Activated CD4-positive, alpha-beta T cell treated with anti-CD3 and anti-CD28 coated beads, Interleukin-2, amount 10 ng/mL, durations not matched to agents 7 days and 5 days (primary cell): ENCODE measurements at regions not wholly inside any gene's neighbourhood (a gene's known extent, or its start where the extent isn't known, plus 50 kb on each side); places are given as distances from the start of the nearest gene placed in this dataset.
"Not testable (repeated sequence)": the region's sequence is repeated elsewhere in the genome, so short reads cannot be mapped to it uniquely, and the experiment has no call there.

Experiments used
- CTCF ChIA-PET: fragments of 350-600 bp; sonication (Branson Sonifier 250); formaldehyde crosslinking; loops from one replicate; lab custom pipeline; 2021; ENCODE audit warnings: antibody characterized with exemption; lab: Charles Lee
- POLR2A ChIA-PET: fragments of 350-600 bp; sonication (Branson Sonifier 250); formaldehyde crosslinking; loops from one replicate; lab custom pipeline; 2021; ENCODE audit warnings: antibody characterized with exemption; lab: Charles Lee
- DNase-seq: peaks from one replicate; pipeline ENCODE4 v3.0.0-alpha.2; 2020
- H3K27ac Mint-ChIP-seq: one replicate; pipeline ENCODE4 v1.8.0; 2021; ENCODE audit warnings: mild to moderate bottlenecking, moderate library complexity, mixed read lengths
- H3K27me3 Mint-ChIP-seq: one replicate; pipeline ENCODE4 v1.8.0; 2021; ENCODE audit warnings: mixed read lengths
- H3K36me3 Mint-ChIP-seq: one replicate; pipeline ENCODE4 v1.8.0; 2021; ENCODE audit warnings: low read depth, mixed read lengths
- H3K4me1 Mint-ChIP-seq: one replicate; pipeline ENCODE4 v1.8.0; 2021; ENCODE audit warnings: mixed read lengths
- H3K4me3 Mint-ChIP-seq: one replicate; pipeline ENCODE4 v1.8.0; 2021; ENCODE audit warnings: mild to moderate bottlenecking, moderate library complexity, mixed read lengths
- H3K9me3 Mint-ChIP-seq: one replicate; pipeline ENCODE4 v1.8.0; 2021; ENCODE audit warnings: mixed read lengths

DNA sequence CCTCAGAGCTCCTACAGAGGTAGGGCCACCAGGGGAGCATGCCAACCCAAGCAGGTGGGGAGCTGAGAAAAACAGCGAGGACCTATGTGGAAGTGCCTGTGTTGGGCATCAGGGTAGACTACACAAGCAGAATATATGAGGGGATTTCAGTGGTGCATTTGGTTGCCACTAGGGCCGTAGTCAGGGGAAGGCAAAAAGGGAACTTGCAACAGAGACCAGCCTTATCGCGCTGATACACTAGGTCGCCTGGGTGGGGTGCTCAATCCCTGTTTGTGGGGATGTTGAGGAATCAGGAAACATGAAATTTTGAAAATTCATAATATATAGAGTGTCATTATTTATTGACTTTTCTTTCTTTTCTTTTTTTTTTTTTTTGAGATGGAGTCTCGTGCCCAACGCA is 370.9 kb upstream of the PRR16 start:
- no peak overlapping the region for H3K4me3 Mint-ChIP-seq
- no peaks in the 10 kb centered on the region for H3K9me3 Mint-ChIP-seq
- no peaks in the 10 kb centered on the region for H3K36me3 Mint-ChIP-seq
- H3K27me3 Mint-ChIP-seq: no peaks in the 10 kb centered on the region
- peaks cover 3% of the 10 kb centered on the region for H3K4me1 Mint-ChIP-seq
- DNase-seq: no peak
- ChIA-PET CTCF (no interaction called here), POLR2A (no interaction called here)
- no peak overlapping the region for H3K27ac Mint-ChIP-seq

DNA sequence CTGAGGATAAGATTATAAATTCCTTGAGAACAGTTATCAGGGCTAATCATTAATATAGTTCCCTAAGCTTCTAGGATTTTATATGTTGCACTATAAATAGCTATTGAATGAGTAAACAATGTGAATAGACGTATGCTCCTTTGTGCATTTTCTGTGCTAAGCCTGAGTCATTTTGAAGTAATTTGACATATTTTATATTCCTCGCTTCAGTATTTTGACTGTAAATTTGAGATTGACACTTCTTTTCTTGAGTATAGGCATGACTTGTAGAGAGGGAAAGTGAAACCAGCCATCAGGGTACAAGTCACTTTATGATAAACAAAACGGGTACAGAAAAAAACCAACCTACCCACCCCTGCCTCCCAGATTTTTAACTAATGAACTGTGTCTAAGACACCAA is 367.7 kb upstream of the PRR16 start:
- Mint-ChIP-seq H3K27me3 (no peaks in the 10 kb centered on the region), H3K9me3 (no peaks in the 10 kb centered on the region), H3K4me3 (no peak overlapping the region), H3K27ac (no peak overlapping the region), H3K4me1 (no peaks in the 10 kb centered on the region), H3K36me3 (no peaks in the 10 kb centered on the region)
- ChIA-PET CTCF (interaction anchor here (0.6 kb wide), 1 partner anchor 353 kb away, joined by 3 read pairs; no protein-coding TSS in a partner anchor), POLR2A (no interaction called here)
- DNase-seq: no peak

DNA sequence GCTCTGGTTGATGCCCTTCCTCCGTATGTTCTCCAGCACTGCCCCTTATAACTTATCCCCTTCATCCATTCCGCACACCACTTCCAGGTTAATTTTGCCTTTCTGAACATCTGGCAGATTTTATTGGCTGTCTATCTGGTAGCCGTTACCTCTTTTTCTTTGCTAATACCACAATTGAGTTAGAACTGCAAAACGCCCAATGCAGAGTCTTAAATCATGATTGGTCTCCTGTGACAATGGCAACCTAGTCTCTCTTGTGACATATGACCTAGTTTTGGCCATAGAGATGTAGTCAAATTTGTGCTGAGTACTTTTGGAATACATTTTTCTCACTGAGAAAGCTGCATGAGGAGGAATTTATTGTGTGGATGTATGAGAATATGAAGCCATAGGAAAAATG is 365.7 kb upstream of the PRR16 start:
- no peak for DNase-seq
- Mint-ChIP-seq H3K27ac (no peak overlapping the region), H3K4me3 (no peak overlapping the region), H3K4me1 (no peaks in the 10 kb centered on the region), H3K9me3 (no peaks in the 10 kb centered on the region), H3K36me3 (no peaks in the 10 kb centered on the region), H3K27me3 (no peaks in the 10 kb centered on the region)
- POLR2A ChIA-PET: no interaction called here
- CTCF ChIA-PET: no interaction called here

DNA sequence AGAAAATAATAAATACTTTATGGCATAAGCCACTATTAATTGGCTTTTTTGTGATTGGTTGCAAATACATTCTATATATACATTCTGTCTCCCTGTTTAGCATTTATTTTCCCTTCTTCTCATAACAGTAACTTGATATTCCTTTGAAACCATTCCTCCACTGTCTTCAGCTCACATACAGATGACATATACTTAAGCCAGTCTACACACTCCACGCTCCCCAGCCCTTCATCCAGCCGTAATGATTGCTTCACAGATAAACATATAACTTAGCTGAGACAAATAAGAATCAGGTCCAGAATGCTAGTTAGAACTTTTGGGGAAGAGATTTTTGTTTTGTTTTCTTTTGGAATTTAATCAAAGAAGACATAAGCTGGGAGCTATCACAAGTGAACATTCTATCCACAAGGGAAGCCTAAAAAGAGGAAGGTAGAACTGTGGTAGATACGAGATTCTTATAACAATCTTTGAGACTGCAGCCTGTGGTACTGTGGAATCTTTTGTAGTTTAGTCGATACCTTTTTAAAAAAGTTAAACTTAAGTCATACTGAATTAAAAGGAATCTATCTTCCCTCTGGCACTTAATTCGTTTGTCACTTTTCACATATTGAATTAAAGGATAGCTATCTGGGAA is 365.1 kb upstream of the PRR16 start:
- H3K4me3 Mint-ChIP-seq: no peak overlapping the region
- H3K9me3 Mint-ChIP-seq: no peaks in the 10 kb centered on the region
- no peaks in the 10 kb centered on the region for H3K36me3 Mint-ChIP-seq
- H3K4me1 Mint-ChIP-seq: no peaks in the 10 kb centered on the region
- no peaks in the 10 kb centered on the region for H3K27me3 Mint-ChIP-seq
- ChIA-PET POLR2A (no interaction called here), CTCF (no interaction called here)
- DNase-seq: no peak
- H3K27ac Mint-ChIP-seq: no peak overlapping the region

DNA sequence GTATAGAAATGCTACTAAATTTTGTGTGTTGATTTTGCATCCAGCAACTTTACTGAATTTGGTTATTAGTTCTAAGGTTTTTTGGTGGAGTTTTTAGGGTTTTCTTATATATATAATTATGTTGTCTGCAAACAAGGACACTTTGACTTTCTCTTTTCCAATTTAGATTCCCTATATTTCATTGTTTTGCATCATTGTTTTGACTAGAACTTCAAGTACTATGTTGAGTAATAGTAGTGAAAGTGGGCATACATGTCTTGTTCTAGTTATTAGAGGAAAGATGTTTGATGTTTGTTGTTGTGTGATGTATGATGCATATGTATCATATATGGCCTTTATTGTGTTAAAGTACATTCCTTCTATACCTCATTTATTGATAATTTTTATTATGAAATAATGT is 362.3 kb upstream of the PRR16 start:
- no peak overlapping the region for H3K4me3 Mint-ChIP-seq
- H3K36me3 Mint-ChIP-seq: no peaks in the 10 kb centered on the region
- H3K9me3 Mint-ChIP-seq: no peaks in the 10 kb centered on the region
- CTCF ChIA-PET: no interaction called here
- no peaks in the 10 kb centered on the region for H3K4me1 Mint-ChIP-seq
- POLR2A ChIA-PET: no interaction called here
- no peaks in the 10 kb centered on the region for H3K27me3 Mint-ChIP-seq
- no peak overlapping the region for H3K27ac Mint-ChIP-seq
- DNase-seq: no peak

DNA sequence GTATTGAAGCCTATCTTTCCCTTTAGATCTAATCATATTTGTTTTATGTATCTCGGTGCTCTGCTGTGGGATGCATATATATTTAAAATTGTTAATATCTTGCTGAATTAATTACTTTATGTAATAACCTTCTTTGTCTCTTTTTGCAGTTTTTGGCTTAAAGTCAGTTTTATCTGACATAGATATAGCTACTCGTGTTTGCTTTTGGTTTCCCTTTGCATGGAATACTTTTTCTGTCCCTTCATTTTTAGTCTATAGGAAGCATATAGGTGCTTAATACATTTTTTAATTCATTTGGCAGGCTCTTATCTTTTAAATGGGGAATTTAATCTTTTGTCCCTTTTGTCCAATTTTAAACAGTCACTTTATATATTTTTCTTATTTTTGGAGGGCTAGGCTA is 360.6 kb upstream of the PRR16 start:
- ChIA-PET POLR2A (no interaction called here), CTCF (no interaction called here)
- Mint-ChIP-seq H3K4me1 (no peaks in the 10 kb centered on the region), H3K27ac (no peak overlapping the region), H3K4me3 (no peak overlapping the region), H3K9me3 (no peaks in the 10 kb centered on the region), H3K36me3 (no peaks in the 10 kb centered on the region), H3K27me3 (no peaks in the 10 kb centered on the region)
- DNase-seq: no peak

DNA sequence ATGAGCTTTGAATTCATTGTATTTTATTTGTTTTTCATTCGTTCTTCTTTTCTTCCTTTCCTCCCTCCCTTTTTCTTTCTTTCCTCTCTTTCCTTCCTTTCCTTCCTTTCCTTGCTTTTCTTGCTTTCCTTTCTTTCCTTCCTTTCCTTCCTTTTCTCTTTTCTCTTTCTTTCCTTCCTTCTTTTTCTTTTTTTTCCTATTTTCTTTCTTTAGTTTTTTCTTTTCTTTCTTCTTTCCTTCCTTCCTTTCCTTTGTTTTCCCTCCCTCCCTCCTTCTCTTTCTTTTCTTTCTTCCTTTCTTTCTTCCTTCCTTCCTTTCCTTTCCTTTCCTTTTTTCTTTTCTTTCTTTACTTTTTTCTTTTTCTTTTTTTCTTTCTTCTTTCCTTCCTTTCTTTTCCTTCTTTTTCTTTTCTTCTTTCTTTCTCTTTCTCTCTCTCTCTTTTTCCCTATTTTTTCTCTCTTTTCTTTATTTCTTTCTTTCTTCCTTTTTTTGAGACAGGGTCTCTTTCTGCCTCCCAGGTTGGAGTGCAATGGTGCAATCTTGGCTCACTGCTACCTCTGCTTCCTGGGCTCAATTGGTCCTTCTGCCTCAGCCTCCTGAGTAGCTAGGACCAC is 357.1 kb upstream of the PRR16 start:
- H3K4me3 Mint-ChIP-seq: no peak overlapping the region

DNA sequence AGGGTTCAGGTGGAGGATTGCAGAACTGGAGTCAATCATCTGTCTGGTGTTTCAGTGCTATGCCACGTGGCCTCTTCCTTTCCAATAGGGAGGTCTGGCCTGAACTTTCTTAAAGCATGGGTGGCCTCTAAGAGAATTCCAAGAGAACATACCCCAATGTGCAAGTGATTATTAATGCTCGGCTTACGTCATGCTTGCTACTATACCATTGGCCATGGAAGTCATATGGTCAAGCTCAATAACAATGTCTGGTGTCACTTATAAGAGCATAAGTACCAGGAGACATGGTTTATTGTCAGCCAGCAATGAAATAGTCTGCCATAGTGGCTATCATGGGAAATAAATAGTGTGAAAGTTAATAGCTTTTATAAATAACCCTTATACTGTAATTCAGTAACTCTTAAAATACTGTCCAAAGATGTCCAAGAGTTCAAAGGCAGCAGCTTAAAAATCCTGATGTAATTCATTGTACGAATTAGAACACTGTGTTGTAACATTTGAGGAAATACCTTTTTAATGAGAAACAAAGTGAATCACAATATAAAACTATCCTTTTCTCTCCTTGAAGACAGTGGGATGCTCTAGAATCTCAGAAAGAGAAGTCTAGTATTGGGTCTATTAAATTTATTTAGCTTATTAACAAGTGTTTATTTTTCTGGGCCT is 355.4 kb upstream of the PRR16 start:
- Mint-ChIP-seq H3K4me3 (no peak overlapping the region), H3K27me3 (no peaks in the 10 kb centered on the region), H3K4me1 (no peaks in the 10 kb centered on the region), H3K36me3 (no peaks in the 10 kb centered on the region), H3K9me3 (no peaks in the 10 kb centered on the region), H3K27ac (no peak overlapping the region)
- CTCF ChIA-PET: no interaction called here
- POLR2A ChIA-PET: no interaction called here
- DNase-seq: no peak

More for the DNA sequence above, 357.1 kb upstream of the PRR16 start:
- POLR2A ChIA-PET: no interaction called here
- Mint-ChIP-seq H3K36me3 (no peaks in the 10 kb centered on the region), H3K4me1 (no peaks in the 10 kb centered on the region), H3K9me3 (no peaks in the 10 kb centered on the region), H3K27ac (no peak overlapping the region), H3K27me3 (no peaks in the 10 kb centered on the region)
- CTCF ChIA-PET: no interaction called here
- no peak for DNase-seq

DNA sequence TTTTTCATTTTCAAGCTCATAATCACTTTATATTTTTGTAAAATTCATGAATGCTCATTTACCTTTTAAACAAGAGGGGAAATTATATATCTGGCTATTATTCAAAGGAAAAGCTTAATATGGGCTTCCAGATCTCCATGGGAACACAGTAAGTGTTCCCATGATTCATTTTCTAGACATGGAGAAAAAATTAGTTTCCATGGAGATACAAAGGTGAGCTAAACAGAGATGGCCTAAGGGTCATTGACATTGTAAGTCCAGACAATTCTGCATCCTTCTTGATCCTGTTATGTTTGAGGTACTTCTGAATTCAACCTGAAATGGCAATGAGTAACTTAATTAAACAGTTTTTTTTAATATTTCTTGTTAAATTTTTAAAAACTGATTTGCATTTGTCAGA is 341.4 kb upstream of the PRR16 start:
- CTCF ChIA-PET: interaction anchor here (1.0 kb wide), 1 partner anchor 13 kb away, joined by 3 read pairs; no protein-coding TSS in a partner anchor
- no peak for DNase-seq
- no peak overlapping the region for H3K4me3 Mint-ChIP-seq
- no peaks in the 10 kb centered on the region for H3K36me3 Mint-ChIP-seq
- H3K4me1 Mint-ChIP-seq: no peaks in the 10 kb centered on the region
- POLR2A ChIA-PET: no interaction called here
- no peaks in the 10 kb centered on the region for H3K27me3 Mint-ChIP-seq
- no peaks in the 10 kb centered on the region for H3K9me3 Mint-ChIP-seq
- no peak overlapping the region for H3K27ac Mint-ChIP-seq

DNA sequence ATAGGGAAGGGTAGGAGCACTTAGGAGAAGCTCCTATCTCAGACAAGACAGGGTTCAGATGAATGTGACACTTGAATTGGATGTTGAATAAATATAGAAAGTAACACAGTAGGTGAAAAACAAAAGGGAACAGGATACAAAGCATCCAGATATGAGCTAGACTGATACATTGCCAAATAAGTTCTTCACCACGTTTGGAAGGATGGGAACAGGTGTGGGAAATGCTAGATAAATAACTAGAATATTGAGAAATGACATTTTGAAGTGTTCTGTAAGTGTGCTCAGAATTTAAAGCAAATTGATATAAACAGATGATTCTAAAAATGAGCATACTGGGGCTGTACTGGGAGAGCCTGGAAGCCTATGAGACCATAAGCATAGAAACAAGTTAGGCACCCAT is 340.1 kb upstream of the PRR16 start:
- no peak overlapping the region for H3K4me3 Mint-ChIP-seq
- no peak for DNase-seq
- no peaks in the 10 kb centered on the region for H3K9me3 Mint-ChIP-seq
- H3K4me1 Mint-ChIP-seq: no peaks in the 10 kb centered on the region
- H3K27me3 Mint-ChIP-seq: no peaks in the 10 kb centered on the region
- CTCF ChIA-PET: interaction anchor here (0.6 kb wide), 1 partner anchor 79 kb away, joined by 3 read pairs; no protein-coding TSS in a partner anchor
- H3K36me3 Mint-ChIP-seq: no peaks in the 10 kb centered on the region
- POLR2A ChIA-PET: no interaction called here
- H3K27ac Mint-ChIP-seq: no peak overlapping the region

DNA sequence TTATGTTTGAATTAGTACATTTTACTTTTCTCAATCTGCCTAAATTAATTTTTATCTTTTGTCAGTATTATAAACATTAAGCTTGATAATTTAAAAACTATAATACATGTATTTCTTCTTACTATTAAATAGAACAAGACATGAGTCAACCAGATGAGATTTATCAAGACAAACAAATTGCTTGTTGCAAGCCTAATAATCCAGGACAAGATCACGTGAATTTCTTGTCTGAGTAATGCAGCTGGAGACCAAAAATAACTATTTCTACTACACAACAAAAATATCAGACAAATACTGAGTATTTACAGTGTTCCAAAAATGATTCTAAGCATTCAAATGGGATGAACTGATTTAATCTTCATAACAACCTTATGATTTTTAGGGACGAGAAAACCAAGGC is 339.1 kb upstream of the PRR16 start:
- CTCF ChIA-PET: no interaction called here
- Mint-ChIP-seq H3K27me3 (no peaks in the 10 kb centered on the region), H3K4me3 (no peak overlapping the region), H3K4me1 (no peaks in the 10 kb centered on the region), H3K36me3 (no peaks in the 10 kb centered on the region), H3K9me3 (no peaks in the 10 kb centered on the region), H3K27ac (no peak overlapping the region)
- DNase-seq: no peak
- POLR2A ChIA-PET: no interaction called here

DNA sequence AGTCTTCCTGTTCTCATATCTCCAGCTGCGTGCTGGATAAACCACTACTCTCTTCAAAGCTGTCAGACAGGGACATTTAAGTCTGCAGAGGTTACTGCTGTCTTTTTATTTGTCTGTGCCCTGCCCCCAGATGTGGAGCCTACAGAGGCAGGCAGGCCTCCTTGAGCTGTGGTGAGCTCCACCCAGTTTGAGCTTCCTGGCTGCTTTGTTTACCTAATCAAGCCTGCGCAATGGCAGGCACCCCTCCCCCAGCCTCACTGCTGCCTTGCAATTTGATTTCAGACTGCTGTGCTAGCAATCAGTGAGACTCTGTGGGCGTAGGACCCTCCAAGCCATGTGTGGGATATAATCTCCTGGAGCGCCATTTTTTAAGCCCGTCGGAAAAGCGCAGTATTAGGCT is 331.8 kb upstream of the PRR16 start:
- DNase-seq, CTCF ChIA-PET, POLR2A ChIA-PET, H3K36me3 Mint-ChIP-seq, H3K27ac Mint-ChIP-seq, H3K9me3 Mint-ChIP-seq, H3K4me3 Mint-ChIP-seq, H3K4me1 Mint-ChIP-seq, H3K27me3 Mint-ChIP-seq: not testable (repeated sequence)

DNA sequence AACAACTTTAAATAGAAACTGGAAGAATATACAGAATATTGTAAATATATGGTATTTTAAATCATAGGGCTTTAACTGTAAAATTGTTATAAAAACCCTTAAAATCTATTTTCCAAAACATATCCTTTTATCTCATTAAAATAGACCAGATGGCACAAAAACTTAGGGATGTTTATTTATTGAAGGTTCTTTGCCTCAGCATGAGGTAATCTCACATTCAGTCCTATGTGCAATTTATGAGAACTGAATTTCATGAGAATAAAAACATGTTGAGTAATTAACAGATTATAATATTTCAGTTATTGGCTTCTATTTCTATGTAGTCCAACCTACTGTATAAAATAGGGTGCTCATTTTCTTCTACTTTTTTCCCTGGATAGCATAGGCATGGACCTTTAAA is 329.2 kb upstream of the PRR16 start:
- ChIA-PET POLR2A (no interaction called here), CTCF (interaction anchor here (1.7 kb wide), 1 partner anchor 12 kb away, joined by 3 read pairs; no protein-coding TSS in a partner anchor)
- Mint-ChIP-seq H3K4me1 (no peaks in the 10 kb centered on the region), H3K36me3 (no peaks in the 10 kb centered on the region), H3K27ac (no peak overlapping the region), H3K4me3 (no peak overlapping the region), H3K9me3 (no peaks in the 10 kb centered on the region), H3K27me3 (no peaks in the 10 kb centered on the region)
- no peak for DNase-seq
